HG02970 (cell line): ENCODE measurements at regions not wholly inside any gene's neighbourhood (a gene's known extent, or its start where the extent isn't known, plus 50 kb on each side); places are given as distances from the start of the nearest gene placed in this dataset.

Source experiments
- ATAC-seq: cut with Tn5 transposase; IDR thresholded peaks from one replicate; pipeline ENCODE4 v1.9.1; 2021; ENCODE audit warnings: mild to moderate bottlenecking, moderate library complexity, moderate number of reproducible peaks; ENCODE audit not compliant: unreplicated experiment, low FRiP score

DNA sequence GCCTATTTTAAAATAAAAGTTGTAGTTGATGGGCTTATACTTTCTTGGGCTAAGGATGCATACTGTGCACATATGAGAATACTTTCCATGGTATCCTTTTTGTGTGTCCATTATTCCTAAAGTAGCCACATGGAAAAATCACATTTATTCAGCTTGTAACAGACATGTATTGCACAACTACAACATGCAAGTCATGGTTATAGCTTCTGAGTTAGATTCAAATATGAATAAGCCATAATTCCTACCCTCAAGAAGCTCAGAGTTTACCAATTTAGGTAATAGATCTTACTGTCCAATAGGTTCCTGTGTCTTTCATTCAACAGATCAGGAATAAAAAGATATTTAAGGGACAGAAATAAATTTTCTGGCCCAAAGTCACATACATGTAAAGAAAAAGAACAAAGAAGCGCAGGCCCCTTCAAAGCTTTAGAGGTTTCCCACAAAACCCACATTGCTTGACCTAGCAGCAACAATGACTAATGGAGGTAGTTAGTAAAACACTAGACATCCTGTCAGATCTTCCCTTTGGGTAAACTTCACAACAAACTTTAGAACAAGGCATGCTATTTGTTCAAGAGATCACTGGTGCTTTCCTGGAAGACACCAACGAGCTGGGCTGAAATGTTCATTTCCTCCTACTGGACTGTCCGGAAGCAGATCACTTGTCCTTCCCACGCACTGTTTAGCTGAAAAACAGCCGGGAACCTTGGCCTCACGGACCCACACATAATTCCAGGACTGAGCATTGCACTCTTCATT, 78.4 kb upstream of the ITGA1 start:
- ATAC-seq: no peak

DNA sequence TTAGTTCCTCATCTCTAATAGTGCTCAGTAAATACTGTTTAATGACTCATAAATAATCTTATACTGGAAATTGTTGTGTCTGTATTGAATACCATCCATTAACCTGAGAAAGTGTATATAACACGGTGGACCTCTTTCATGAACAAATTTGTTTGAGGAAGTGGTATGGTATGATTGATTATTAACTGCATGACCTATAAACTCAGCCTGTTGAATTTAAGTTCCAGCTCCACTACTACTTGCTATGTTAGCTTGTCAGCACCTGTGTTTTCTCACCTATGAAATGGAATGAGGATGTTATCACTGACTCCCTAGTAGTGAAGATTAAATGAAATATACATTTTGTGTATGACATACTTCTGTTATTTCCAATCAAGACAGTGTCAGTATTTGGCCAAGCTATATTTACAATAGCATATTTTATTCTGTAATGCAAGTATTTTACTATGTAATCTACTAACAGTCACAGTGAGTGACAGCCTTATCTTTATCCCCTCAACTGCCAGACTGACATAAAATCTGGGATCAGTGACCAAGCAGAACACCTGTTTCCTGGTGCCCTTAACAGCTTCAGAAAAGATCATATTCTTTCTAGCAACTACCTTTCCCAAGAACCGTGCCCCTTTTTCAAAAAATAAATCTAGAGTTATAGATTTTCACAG, 77.3 kb upstream of the ITGA1 start:
- ATAC-seq: no peak

DNA sequence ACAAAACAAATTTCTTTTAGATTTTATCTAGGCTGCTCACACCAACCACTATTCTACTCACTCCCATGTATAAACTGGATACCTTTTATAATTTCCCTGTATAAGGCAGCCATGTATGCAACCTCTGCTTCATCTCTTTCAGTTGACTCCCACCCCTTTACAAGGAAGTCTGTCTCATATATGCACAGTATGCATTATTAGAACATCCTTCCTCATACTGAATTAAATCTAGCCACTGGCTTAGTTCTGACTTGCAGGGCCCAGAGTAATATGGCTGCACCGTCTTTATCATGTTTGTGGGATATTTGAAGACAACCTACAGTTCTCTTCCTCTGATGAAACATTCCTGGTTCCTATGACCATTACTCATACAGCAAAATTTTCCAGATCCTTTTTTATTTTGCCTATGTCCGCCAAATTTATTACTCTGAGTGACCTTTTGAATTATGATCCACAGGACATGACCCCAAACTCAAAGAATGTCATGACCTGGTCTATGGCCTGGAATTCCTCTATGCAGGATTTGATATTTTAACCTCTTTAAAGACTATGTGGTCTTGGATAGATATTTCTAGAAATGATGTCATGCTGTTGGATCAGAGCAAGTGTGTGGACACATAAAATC, 76.6 kb upstream of the ITGA1 start:
- no peak for ATAC-seq

DNA sequence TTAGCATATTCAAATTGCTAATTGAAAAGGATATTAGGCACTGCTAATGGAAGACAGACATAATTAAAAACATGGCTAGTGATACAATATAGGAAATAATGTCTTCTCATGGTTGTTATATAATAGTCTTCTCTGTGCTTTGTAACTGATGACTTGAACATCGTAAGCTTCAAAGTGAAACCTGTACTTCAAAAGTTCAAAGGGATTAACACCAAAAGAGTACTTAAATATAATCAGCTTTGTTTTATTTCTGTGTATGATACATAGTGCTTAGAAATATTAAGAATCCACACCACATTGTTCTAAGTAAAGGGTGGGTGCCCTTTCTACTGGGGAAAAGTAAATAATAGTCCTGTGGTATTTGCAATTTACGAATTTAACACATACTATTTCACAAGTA, 75.4 kb upstream of the ITGA1 start:
- ATAC-seq: no peak

DNA sequence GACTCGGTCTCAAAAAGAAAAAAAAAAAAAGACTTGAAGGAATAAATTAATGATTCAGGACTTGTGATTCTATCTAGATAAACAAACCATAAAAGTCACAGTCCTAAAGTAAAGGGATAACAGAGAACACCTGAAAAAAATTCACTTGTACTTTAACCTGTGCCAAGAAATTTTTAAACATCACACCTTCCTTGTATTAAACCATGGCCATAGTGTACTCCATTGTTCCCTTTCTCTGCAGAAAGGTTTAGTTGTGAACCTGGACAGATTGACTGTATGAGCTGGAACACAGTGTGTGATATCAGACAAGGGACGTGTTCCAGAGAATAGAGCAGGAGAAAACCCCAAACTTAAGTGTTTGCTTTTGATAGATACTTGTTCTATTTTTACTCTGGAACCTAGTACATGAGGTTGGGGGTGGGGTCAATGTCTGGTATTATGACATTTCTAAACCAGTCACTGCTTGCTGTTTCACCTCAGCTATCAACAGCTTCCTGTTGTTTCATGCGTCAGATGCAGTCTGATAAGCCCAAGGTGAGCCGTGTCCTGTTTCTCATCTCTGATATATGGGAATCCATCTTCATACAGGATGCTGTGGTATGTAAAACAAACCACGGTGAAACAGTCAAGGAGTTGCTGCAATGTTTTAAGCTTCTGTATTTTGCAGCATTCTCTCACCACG, 62.5 kb upstream of the ITGA1 start:
- peak; percentile 60 for ATAC-seq

DNA sequence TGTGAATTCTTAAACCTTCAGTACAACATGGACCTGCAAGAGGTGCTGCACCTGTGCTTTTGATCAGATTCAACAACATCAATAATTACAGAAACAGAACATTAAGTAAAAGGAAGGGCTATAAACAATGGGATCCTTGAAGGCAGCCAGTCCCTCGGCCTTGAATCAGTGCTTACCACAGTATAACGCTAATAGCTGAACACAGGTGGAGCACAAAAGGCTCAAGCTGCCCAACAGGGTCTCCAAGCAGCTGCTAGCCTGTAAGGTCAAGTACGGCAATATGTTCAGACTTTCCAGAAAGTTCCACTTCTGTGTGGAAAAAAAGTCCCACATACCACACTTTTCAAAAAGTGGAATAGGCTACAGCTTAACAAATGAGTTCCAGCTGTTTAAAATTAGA, 61.9 kb upstream of the ITGA1 start:
- ATAC-seq: peak; percentile 17

DNA sequence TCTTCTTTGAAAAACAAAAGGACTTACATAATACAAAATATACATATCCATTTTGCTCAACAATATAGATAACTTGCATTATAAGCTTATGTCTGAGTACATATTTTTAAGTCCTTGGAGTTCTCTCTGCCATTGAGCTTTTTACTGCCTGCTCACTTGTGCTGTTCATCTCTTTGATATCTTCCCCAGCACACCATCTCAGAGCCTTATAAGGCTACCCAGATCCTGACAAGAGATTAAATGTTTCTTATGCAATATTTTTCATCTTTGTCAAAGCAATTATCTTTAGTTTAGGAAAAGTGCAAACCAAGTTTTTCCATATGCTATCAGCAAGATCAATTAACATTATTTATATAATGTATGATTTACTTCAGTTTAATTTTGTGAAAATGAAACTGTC, 60.7 kb upstream of the ITGA1 start:
- ATAC-seq: no peak

DNA sequence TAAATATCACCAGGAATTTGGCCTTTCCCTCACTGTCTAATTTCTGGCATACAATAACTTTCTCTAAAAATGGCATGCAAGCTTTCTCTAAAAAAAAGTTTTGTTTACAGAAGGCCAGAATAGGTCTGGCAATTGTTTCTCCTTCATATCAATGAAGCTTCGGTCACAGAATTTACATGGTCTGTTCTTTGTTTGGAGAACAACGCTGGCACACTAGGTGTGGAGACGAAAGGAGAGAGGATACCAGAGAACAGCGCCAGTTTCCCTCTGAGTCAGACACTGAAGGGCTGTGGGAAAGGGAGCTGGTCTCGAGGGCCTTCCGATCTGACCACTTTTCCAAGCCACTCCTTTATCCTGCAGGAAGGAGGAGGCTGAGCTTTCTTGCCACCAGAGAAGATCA, 60.1 kb upstream of the ITGA1 start:
- ATAC-seq: no peak

DNA sequence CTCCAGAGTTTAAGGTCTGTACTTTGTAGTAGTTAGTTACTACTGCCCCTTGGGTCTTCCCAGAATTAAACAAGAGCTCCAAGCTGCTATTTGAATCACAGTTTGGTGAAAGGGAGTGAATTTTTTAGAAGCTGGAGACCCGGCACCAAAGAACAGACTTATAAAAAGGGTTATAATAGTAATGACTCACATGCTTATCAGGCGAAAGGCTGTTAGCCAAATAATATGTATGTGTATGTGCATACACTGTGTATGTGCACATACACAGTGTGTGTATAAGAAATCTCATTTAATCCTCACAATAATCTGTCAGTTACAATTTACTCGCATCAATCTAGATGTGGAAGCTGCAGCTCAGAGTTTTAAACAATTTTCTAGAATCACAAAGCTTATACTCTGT, 59.5 kb upstream of the ITGA1 start:
- no peak for ATAC-seq

DNA sequence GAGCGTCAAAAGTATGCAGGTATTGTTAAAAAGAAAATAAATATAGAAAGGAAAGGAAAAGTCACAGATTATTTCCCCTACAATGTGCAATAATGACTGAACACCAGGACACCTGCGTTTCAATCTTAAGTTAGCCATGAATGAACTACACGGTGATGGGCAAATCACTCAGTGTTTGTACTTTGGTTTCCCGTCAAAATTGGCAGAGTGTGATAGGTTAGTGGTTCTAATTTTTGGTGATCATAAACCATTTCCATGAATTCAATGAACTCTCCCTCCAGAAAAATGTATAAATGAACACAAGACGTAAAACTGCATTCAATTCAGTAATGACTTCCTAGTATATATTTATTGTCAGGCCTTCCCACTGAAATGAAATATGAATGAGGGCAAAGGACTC, 59.0 kb upstream of the ITGA1 start:
- ATAC-seq: no peak

DNA sequence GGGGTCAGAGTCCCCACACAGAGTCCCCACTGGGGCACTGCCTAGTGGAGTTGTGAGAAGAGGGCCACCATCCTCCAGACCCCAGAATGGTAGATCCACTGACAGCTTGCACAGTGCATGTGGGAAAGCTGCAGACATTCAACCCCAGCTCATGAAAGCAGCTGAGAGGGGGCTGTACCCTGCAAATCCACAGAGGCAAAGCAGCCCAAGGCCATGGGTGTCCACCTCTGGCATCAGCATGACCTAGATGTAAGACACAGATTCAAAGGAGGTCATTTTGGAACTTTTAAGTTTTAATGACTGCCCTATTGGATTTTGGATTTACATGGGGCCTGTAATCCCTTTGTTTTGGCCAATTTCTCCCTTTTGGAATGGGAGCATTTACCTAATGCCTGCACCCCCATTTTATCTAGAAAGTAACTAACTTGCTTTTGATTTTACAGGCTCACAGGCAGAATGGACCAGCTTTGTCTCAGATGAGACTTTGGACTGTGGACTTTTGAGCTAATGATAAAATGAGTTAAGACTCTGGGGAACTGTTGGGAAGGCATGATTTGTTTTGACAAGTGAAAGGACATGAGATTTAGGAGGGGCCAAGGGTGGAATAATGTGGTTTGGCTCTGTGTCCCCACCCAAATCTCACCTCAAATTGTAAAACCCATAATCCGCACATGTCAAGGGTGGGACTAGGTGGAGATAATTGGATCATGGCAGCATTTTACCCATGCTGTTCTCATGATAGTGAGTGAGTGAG, 56.3 kb upstream of the ITGA1 start:
- no peak for ATAC-seq

DNA sequence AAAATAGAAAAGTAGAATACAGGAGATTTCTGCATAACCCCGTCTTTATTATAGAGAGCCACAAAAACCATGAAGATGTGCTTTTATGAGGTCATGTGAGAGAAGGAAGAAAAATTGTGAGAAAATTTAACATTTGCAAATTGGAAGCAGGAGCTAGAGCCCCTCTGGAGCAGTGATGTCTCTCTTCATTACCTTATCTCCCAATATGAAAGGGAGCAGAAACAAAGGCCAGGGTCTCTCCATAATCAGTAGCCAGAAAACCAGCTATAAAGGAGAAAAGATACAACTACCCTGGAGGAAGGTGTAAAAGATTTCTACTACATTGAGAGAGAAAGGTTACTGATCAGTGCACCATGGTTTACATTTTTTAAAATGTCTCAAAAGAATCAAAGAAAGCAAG, 53.2 kb upstream of the ITGA1 start:
- ATAC-seq: no peak

DNA sequence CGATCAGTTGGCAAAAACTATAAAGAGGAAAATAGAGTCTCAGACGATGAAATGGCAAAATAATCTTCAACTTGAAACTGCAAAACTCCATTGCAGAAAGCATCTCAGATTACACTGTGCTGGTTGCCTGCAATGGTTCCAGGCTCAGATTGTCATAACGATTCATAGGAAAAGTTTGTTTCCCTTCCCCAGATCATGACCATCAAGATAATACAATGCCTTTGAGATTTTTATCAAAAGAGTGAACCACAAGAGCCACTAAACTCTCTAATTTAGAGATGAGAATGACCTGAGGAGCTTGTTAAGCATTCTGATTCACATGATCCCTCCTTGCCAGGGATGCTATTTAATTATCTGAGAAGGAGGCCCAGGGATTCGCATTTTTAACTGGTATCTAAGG, 52.6 kb upstream of the ITGA1 start:
- ATAC-seq: no peak
